NCI-H128 (cell line): ENCODE measurements at regions not wholly inside any gene's neighbourhood (a gene's known extent, or its start where the extent isn't known, plus 50 kb on each side); places are given as distances from the start of the nearest gene placed in this dataset.

Source experiments
- DNase-seq: peaks from one replicate; lab custom pipeline; 2025; ENCODE audit not compliant: unreplicated experiment; lab: John Stamatoyannopoulos, UW

DNA sequence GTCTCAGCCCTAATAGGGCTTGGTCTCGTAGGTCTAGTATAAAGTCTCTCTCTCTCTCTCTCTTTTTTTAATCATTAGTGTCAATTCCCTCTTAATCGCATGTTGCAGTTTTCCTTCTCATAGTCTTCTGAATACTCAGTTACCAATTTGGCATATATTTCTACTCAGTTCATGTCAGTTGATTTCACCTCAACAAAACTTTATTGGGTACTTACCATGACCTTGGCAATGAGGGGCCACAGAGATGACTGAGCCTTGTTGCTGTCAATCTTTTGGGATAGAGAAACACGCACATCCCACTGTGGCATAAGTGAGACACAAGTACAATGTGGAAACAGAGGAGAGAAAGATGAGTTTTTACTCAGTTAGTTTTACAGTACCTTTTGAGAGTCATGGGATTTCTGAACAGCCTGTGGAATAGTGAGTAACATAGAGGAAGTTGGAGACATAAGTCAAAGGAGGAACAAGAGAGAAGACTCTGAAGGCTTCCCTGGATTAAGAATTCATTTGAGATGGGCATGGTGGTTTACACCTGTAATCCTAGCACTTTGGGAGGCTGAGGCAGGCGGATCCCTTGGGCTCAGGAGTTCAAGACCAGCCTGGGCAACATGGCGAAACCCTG, 150.2 kb upstream of the CBLB start:
- no peak for DNase-seq

GRCh38 chr3:106022913-106023312, 154.1 kb upstream of the CBLB start:
- no peak for DNase-seq

GRCh38 chr3:106025151-106025722, 156.4 kb upstream of the CBLB start:
- DNase-seq, result no peak

GRCh38 chr3:106029954-106030626, 161.3 kb upstream of the CBLB start:
- no peak for DNase-seq

DNA sequence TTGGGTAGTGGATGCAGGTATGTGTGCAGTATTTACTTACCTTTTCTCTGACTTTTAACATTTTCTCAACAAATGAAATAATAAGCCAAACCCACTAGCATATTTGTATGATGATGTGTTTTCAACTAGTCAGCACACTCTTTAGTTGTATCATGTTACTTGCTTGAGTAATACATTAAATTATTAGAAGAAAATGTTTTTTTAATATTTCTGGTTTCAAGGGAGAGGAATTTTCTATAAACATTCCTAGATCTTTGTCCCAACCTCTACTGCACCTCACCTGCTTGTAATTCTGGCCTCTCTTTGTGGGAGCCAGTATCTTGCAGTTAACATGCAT, 161.8 kb upstream of the CBLB start:
- DNase-seq, result no peak

GRCh38 chr3:106032479-106032878, 163.7 kb upstream of the CBLB start:
- no peak for DNase-seq

GRCh38 chr3:106033654-106034053, 164.8 kb upstream of the CBLB start:
- no peak for DNase-seq

DNA sequence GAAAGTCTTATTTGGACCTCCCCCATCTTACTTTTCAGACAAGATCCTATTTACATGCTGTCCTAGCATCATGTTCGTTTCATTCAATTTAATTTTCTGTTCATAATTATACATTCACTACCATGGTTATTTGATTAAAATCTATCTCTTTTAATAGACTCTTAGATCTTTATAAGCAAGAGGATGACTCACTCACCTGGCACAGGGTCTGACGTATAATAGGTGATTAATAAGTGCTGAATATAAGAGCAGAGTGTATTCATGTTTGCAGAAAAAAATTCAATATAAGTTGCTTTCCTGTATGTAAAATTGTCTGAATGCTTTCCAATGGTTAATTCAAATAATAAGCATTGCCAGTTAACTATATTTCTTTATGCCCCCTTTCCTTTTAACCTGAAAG, 165.5 kb upstream of the CBLB start:
- no peak for DNase-seq

DNA sequence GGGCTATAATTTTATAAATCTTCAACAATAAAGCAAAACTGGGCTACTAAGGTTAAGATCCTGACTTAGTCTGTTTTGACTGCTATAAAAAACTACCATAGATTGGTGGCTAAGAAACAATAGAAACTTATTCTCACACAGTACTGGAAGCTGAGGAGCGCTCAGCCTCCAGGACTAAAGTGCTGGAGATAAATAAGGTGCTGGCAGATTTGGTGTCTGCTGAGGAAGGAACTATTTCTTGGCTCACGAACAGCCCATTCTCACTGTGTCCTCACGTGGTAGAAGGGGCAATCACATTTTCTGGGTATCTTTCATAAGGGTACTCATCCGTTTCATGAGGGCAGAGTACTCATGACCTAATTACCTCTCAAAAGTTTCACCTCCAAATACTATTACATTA, 166.8 kb upstream of the CBLB start:
- DNase-seq, result no peak

DNA sequence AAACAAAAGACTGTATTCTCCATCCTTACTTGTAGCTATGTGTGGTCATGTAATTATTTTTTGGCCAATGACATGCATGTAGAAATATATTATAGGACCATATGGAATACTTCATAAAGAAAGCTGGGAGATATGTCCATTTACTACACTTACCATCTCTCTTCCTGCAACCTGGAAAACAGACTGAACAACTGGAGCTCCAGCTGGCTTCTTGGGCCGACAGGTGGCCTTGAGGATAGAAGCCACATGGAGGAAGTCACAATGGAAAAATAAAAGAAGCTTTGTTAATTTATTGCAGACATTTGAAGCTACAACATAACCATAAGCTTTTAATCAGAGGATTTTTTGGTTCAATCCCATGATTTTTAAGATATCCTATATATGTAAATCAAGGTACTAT, 167.9 kb upstream of the CBLB start:
- DNase-seq, result no peak

GRCh38 chr3:106047221-106047620, 178.4 kb upstream of the CBLB start:
- DNase-seq, result no peak

- DNase-seq, result no peak
Measured at GRCh38 chr3:106048946-106049481, 180.2 kb upstream of the CBLB start.

DNA sequence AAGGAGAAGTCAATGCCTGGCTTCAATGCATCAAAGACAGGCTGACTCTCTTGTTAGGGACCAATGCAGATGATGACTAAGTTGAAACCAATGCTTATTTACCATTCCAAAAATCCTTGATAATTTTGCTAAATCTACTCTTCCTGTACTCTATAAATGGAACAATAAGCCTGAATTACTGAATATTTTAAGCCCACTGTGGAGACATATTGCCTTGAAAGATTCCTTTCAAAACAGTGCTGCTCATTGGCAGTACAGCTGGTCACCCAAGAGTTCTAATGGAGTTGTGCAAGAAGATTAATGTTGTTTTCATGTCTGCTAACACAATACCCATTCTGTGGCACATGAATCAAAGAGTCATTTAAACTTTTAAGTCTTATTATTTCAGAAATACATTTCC, 181.0 kb upstream of the CBLB start:
- DNase-seq, result no peak

DNA sequence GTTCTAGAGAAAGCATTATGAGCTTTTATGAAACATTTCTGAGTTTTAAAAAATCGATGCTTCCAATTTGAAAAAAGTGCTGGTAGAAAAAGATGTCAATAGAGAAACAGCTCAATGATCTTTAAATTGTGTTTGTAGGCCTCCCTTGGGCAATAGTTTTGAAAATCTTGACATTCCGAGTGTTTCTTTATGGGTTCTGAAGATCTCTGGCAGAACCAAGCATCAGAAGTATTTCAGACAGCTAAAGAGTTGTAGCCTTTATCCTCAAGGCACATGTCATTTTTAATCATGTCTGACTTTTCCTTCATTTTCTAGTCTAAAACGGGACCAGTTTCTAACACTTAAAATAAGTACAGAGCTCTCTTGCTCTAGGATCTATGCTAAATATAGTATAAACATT, 188.1 kb upstream of the CBLB start:
- DNase-seq, result no peak

DNA sequence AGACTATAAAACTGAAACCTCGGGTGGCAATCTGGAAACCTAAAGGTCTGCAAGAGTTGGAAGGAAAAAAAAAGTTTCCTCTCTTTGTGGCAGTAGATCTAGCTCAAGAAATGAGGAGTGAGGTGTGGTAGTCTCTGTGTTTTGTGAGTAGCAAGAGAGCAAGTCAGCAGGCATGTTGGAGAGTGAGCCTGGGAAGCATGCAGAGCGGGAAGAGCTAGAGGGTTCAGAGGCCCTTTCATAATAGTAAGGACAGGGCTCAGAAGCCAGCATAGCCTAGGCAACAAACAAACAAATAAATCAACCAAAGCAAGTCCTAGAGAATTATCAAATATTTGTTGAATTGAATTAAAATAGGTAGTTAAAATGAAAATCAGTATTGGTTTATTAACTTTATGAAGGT, 189.7 kb upstream of the CBLB start:
- DNase-seq, result no peak

GRCh38 chr3:106059953-106060517, 191.2 kb upstream of the CBLB start:
- DNase-seq, result no peak

GRCh38 chr3:106063909-106064308, 195.1 kb upstream of the CBLB start:
- no peak for DNase-seq

DNA sequence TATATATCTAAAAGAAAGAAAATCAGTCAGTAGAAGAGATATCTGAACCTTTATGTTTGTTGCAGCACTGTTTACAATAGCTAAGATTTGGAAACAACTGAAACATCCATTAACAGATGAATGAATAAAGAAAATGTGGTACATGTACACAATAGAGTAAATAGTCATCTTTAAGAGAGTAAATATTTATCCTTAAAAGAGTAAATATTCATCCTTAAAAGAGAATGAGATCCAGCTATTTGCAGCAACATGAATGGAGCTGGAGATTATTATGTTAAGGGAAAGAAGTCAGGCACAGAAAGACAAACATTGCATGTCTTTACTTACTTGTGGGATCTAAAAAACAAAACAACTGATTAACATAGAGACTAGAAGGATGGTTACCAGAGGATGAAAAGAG, 197.0 kb upstream of the CBLB start:
- no peak for DNase-seq

DNA sequence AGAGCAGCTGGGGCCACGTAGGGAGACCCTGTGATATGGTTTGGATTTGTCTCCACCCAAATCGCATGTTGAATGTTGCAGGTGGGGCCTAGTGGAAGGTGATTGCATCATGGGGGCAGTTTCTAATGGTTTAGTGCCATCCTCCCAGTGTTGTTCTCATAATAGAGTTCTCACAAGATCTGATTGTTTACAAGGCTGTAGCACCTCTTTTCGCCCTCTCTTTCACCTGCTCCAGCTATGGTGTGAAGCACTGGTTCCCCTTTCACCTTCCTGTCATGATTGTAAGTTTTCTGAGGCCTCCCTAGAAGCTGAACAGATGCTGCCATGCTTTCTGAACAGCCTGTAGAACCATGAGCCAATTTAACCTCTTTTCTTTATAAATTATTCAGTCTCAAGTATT, 198.9 kb upstream of the CBLB start:
- no peak for DNase-seq

DNA sequence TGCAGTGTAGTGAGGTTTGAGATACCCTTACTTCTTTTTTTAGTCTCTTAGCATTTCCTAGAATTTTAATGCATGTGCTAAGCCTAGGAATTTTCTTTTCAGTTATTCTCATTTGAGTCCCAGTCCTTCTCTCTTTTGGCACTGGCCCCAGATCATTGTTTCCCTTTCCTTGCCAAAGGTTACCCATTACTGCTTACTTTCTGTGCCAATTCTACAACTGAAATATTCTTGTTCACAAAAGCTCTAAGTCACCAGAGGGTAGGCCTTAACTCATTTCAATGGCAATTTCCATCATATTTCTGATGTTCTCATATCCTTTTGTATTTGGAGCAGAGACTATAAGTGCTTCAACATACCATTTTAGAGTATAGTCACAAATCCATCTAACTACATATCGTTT, 199.6 kb upstream of the CBLB start:
- DNase-seq, result no peak

DNA sequence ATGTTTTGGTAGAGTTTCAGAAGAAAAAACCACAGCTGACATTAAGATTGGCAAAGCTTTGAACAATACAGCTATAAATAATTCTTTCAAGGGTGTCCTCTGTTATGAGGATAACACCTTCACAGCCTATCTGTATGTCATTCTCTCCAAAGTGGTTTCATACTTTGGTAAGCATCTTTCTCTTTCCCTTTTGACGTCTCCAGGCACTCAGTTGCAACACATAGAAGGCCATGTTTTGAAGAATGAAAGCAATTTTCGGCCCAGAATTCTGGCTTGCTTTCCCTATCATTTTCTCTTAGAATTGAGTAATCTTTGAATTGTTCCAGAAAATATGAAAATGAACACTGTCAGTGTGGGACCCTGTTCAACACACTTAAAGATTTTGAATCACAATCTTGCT, 200.0 kb upstream of the CBLB start:
- no peak for DNase-seq

GRCh38 chr3:106070187-106070586, 201.4 kb upstream of the CBLB start:
- DNase-seq, result no peak
